ENCODE measurements at regions not wholly inside any gene's neighbourhood (a gene's known extent, or its start where the extent isn't known, plus 50 kb on each side); places are given as distances from the start of the nearest gene placed in this dataset.

DNA sequence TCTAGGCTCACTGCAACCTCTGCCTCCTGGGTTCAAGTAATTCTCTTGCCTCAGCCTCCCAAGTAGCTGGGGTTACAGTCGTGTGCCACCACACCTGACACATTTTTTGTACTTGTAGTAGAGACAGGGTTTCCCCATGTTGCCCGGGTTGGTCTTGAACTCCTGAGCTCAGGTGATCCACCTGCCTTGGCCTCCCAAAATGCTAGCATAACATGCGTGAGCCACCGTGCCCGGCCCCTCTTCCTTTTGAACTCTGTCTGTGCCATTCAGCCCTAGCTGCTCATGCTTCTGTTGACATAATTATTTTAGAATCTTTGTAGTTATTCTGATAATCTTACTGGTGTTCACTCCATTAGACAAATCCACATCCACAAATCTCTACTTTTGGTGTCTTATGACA, 1231.3 kb upstream of the ADGRL3 start:
- WGBS, 2 experiments (ENCODE audit: extremely low coverage in 1 of 2, insufficient coverage in 1 of 2, insufficient read length in 1 of 2, insufficient replicate concordance in 2 of 2, low coverage in 1 of 2, low lambda C conversion rate in 2 of 2, missing lambda C conversion rate in 1 of 2): 85% methylated on average over 5 of the region's 5 CpGs; no CpG with 5 or more reads in 1 of the 2 experiments
- H4K5ac ChIP-seq (ENCODE audit: insufficient read length, low read depth, low read length): no peak overlapping the region
- H3K9ac ChIP-seq (replicated peaks in 1 of 4; ENCODE audit: extremely low read depth in 1 of 4, low read depth in 3 of 4, low read length in 3 of 4): no peak overlapping the region
- H3K23me2 ChIP-seq (ENCODE audit: low read depth, low read length): no peaks in the 10 kb centered on the region
- H4K91ac ChIP-seq (replicated peaks; ENCODE audit: insufficient read length, low read length): no peak overlapping the region
- H3K4me1 ChIP-seq (replicated peaks in 1 of 4; ENCODE audit: control insufficient read depth in 3 of 4, insufficient read depth in 4 of 4, low read length in 3 of 4): no peaks in the 10 kb centered on the region
- no peak for DNase-seq (ENCODE audit: low read depth in 1 of 2, low spot score in 2 of 2)
- CTCF ChIA-PET (ENCODE audit: partially characterized antibody): no interaction called here
- H2AFZ ChIP-seq (ENCODE audit: low read length): no peak overlapping the region
- no peaks in the 10 kb centered on the region for H3K79me2 ChIP-seq (ENCODE audit: control insufficient read depth in 1 of 2, insufficient read depth in 2 of 2, low read length in 2 of 2)
- no peak overlapping the region for H2BK5ac ChIP-seq (ENCODE audit: low read depth, low read length)
- no peak overlapping the region for H2BK15ac ChIP-seq (ENCODE audit: low read length)
- no peak overlapping the region for H3K18ac ChIP-seq (ENCODE audit: extremely low read depth, low read length)
- H3K79me1 ChIP-seq (ENCODE audit: low read depth, low read length): no peaks in the 10 kb centered on the region
- POLR2A ChIA-PET (ENCODE audit: partially characterized antibody): no interaction called here
- no peaks in the 10 kb centered on the region for H3K36me3 ChIP-seq (ENCODE audit: control insufficient read depth in 2 of 4, insufficient read depth in 4 of 4, low read length in 3 of 4)
- no peak overlapping the region for H2BK20ac ChIP-seq (ENCODE audit: low read length)
- no peak for TF ChIP-seq PHF8 (conservative IDR thresholded peaks at IDR 0.05; ENCODE audit: low read depth, low read length)
- TF ChIP-seq POU5F1 (IDR thresholded peaks at IDR 0.05; ENCODE audit: low read depth, low read length): no peak
- TF ChIP-seq TCF12 (IDR thresholded peaks at IDR 0.05; ENCODE audit: low read depth, low read length): no peak
- TF ChIP-seq E2F6 (IDR thresholded peaks at IDR 0.05): no peak
- no peak for TF ChIP-seq EGR1 (IDR thresholded peaks at IDR 0.05; ENCODE audit: borderline replicate concordance, low read depth, low read length)
- no peak for TF ChIP-seq CTBP2 (IDR thresholded peaks at IDR 0.05; ENCODE audit: borderline replicate concordance, insufficient read depth, insufficient read length, low read length)
- no peak overlapping the region for H3K4ac ChIP-seq (replicated peaks; ENCODE audit: insufficient read length, low read depth, low read length)
- no peak overlapping the region for H3K27ac ChIP-seq (ENCODE audit: low read depth, low read length)
- no peak overlapping the region for H2AK5ac ChIP-seq (ENCODE audit: low read depth, low read length)
- no peaks in the 10 kb centered on the region for H3K27me3 ChIP-seq (replicated peaks in 1 of 4; ENCODE audit: control insufficient read depth in 3 of 4, extremely low read depth in 1 of 4, insufficient read depth in 3 of 4, low read length in 3 of 4)
- no peak overlapping the region for H4K8ac ChIP-seq (ENCODE audit: extremely low read depth, insufficient read depth, low read length)
- no peak overlapping the region for H2BK120ac ChIP-seq (replicated peaks; ENCODE audit: low read depth, low read length)
- no peak overlapping the region for H3K23ac ChIP-seq (ENCODE audit: insufficient read length)
- no peak overlapping the region for H3K4me2 ChIP-seq (ENCODE audit: insufficient read depth in 1 of 2, low read depth in 2 of 2, low read length in 2 of 2)
- no peak for FAIRE-seq
- H3K14ac ChIP-seq (ENCODE audit: insufficient read length): no peak overlapping the region
- no peak overlapping the region for H2BK12ac ChIP-seq (ENCODE audit: low read depth, low read length)
- H3K56ac ChIP-seq (replicated peaks; ENCODE audit: insufficient read length, low read depth, low read length): no peak overlapping the region
- H3K9me3 ChIP-seq (ENCODE audit: insufficient read depth in 2 of 2, low read depth in 1 of 2, low read length in 1 of 2): no peaks in the 10 kb centered on the region
- no peaks in the 10 kb centered on the region for H4K20me1 ChIP-seq (replicated peaks in 1 of 2; ENCODE audit: control insufficient read depth in 1 of 2, insufficient read depth in 2 of 2, low read length in 2 of 2)
- no peak overlapping the region for H3K4me3 ChIP-seq (ENCODE audit: extremely low read depth in 1 of 4, insufficient read depth in 2 of 4, low read depth in 3 of 4, low read length in 4 of 4)
